Psoas muscle (tissue), 7 donors: ENCODE measurements at regions not wholly inside any gene's neighbourhood (a gene's known extent, or its start where the extent isn't known, plus 50 kb on each side); places are given as distances from the start of the nearest gene placed in this dataset.
A peak's percentile ranks its signal among the peaks of the same experiment; 100 is the strongest.
"Not testable (repeated sequence)": the region's sequence is repeated elsewhere in the genome, so short reads cannot be mapped to it uniquely, and the experiment has no call there.

Source experiments
- ATAC-seq, 4 donors: fragments of 200-7000 bp; cut with Tn5 transposase; one replicate each; pipeline ENCODE4 v1.9.1; 2020; ENCODE audit warnings: moderate library complexity in 3 of 4, mild to moderate bottlenecking in 2 of 4
- DNase-seq, 2 donors: peaks; one replicate each; pipeline ENCODE4 v3.0.0-alpha.2; 2020
- H3K27ac ChIP-seq: fragments of 200-600 bp; one replicate; pipeline ENCODE4 v1.8.0; 2022
- H3K27me3 ChIP-seq, 3 donors: fragments of 200-600 bp in 1 of 3; one replicate each; pipeline versions ENCODE4 v1.6.1 to v1.8.0; 2013 to 2022; ENCODE audit warnings: low read length in 2 of 3, mild to moderate bottlenecking in 2 of 3, moderate library complexity in 1 of 3; ENCODE audit not compliant: insufficient read depth in 3 of 3
- H3K36me3 ChIP-seq, 2 donors: fragments of 200-600 bp in 1 of 2; one replicate each; pipeline versions ENCODE4 v1.6.1 to v1.8.0; 2013 to 2022; ENCODE audit warnings: low read depth in 1 of 2, mild to moderate bottlenecking in 1 of 2, moderate library complexity in 1 of 2; ENCODE audit not compliant: insufficient read depth in 1 of 2
- H3K4me1 ChIP-seq: fragments of 200-600 bp; one replicate; pipeline ENCODE4 v1.8.0; 2022
- H3K4me3 ChIP-seq: fragments of 200-600 bp; one replicate; pipeline ENCODE4 v1.8.0; 2022; ENCODE audit warnings: mild to moderate bottlenecking
- H3K9me3 ChIP-seq: fragments of 200-600 bp; one replicate; pipeline ENCODE4 v1.8.0; 2022
- CTCF ChIP-seq: fragments of 200-600 bp; IDR thresholded peaks from one replicate; pipeline ENCODE4 v1.8.0; 2022; ENCODE audit warnings: antibody characterized with exemption
- WGBS, 3 donors: extraction: QIAGEN DNeasy Blood & Tissue Kit; methylation state at CpG; one replicate each; pipeline versions ENCODE4 v1.1.6 to v1.1.7; 2013; 5-methylcytosine and 5-hydroxymethylcytosine counted together
- intact Hi-C, 2 donors: fragments of 100-400 bp; cut with DNase I; formaldehyde crosslinking; loops; one replicate each; pipeline versions ENCODE4 v1.11.0 to v1.14.2; 2022
- donor health status: healthy with polysubstance abuse.
- donor health status: DM: no; HTN: no; CAD: no; lungs with moderate emphysema.
- donor health status: Bipolar disorder and iron deficiency.
- donor health status: healthy.
- donor health status: DM: yes; HTN: yes; CAD: no.
- donor health status: DM: no; HTN: no; CAD: no.
- donor health status: DM: yes; HTN: yes; CAD: no.

DNA sequence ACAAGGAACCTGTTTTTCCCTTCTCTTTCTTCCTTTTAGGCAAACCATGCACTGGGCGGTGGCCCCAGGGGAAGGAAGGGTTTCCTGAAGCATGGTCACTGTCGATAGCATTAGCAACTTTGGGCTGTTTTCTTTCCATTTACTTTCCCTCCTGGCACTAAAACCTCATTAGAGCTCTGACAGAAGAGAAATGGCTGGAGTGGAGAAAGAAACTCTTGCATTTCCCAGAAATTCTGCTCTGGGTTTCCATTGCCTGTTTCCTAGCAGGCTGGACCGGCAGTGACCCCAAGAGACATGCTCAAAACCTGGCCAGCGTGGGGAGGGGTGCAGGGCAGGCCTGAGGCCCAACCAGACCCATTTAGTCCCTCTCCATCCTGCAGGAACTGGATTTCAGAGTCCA is 230.7 kb upstream of the CCL2 start:
- no peaks in the 10 kb centered on the region for H3K27me3 ChIP-seq
- no peaks in the 10 kb centered on the region for H3K36me3 ChIP-seq
- WGBS, 3 donors = 50 to 57% (median 55%) methylated on average over 4 of the region's 4 CpGs
- H3K4me3 ChIP-seq = no peak overlapping the region
- no peaks in the 10 kb centered on the region for H3K4me1 ChIP-seq
- no peak overlapping the region for H3K27ac ChIP-seq
- ATAC-seq (no peak), DNase-seq (no peak)
- H3K9me3 ChIP-seq = no peaks in the 10 kb centered on the region
- intact Hi-C loops = no loop called here
- no peak for TF ChIP-seq CTCF

GRCh38 chr17:34024806-34025551 is 230.1 kb upstream of the CCL2 start:
- Histone ChIP-seq H3K4me3 (no peak overlapping the region), H3K27me3 (no peaks in the 10 kb centered on the region), H3K27ac (no peak overlapping the region), H3K4me1 (no peaks in the 10 kb centered on the region), H3K36me3 (no peaks in the 10 kb centered on the region), H3K9me3 (no peaks in the 10 kb centered on the region)
- no peak for DNase-seq
- WGBS, 3 donors = 53 to 67% (median 57%) methylated on average over 2 of the region's 2 CpGs
- ATAC-seq = no peak
- TF ChIP-seq CTCF = no peak
- intact Hi-C loops = no loop called here

GRCh38 chr17:34030601-34031000 is 224.5 kb upstream of the CCL2 start:
- intact Hi-C loops, H3K4me1 ChIP-seq, H3K9me3 ChIP-seq, DNase-seq, H3K4me3 ChIP-seq, H3K27ac ChIP-seq, H3K27me3 ChIP-seq, H3K36me3 ChIP-seq, ATAC-seq: not testable (repeated sequence)
- 74 to 77% (median 74%) methylated on average over 7 of the region's 7 CpGs for WGBS, 3 donors

- H3K27ac ChIP-seq, H3K27me3 ChIP-seq, H3K36me3 ChIP-seq, H3K4me1 ChIP-seq, ATAC-seq, intact Hi-C loops, H3K9me3 ChIP-seq, H3K4me3 ChIP-seq, DNase-seq: not testable (repeated sequence)
Observed at GRCh38 chr17:34032305-34032704, 222.8 kb upstream of the CCL2 start.

DNA sequence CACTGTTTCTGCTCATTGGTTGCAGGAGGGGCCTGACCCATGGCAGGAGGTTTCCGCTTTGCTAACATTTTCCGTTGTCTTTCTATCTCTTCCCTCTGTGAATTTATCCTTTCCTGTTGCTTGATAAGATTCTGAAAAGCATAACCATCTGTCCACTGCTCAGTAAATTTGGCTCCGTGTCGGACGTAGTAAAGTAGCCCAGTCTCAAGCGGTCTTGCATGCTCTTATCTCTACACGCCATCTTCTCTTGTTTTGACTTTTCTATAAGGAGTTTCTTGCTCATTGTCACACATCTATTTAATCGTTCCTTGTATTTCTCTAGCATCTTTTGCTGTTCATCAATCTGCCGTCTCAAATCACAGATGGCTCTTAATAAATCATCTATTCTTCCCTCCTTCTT is 216.3 kb upstream of the CCL2 start:
- H3K4me1 ChIP-seq, H3K9me3 ChIP-seq, H3K27me3 ChIP-seq, DNase-seq, ATAC-seq, H3K36me3 ChIP-seq, H3K27ac ChIP-seq, H3K4me3 ChIP-seq, intact Hi-C loops: not testable (repeated sequence)
- WGBS, 3 donors = 37 to 55% (median 40%) methylated on average over 9 of the region's 9 CpGs

DNA sequence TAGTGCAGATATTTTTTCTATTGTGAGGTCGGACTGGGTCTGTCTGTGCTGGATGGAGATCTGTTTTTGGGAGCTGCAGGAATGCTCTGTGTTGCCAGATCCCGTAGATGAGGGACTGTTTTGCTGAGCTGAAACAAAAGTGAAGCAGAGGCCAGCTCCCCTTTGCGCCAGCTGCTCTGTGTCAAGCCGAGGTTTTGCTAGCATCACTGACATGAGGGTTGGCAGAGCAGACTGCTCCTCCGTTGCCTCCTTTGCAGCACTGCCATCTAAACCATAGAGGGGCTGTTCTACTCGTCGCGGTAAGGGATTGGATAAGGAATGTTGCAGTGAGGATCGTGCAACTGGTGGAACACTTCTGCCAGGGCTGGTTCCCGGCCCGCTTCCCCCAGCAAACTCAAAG is 215.9 kb upstream of the CCL2 start:
- H3K4me1 ChIP-seq, H3K27ac ChIP-seq, H3K4me3 ChIP-seq, DNase-seq, ATAC-seq, H3K36me3 ChIP-seq, intact Hi-C loops, H3K27me3 ChIP-seq, H3K9me3 ChIP-seq: not testable (repeated sequence)
- 24 to 42% (median 30%) methylated on average over 11 of the region's 11 CpGs for WGBS, 3 donors

- intact Hi-C loops, H3K36me3 ChIP-seq, H3K4me3 ChIP-seq, H3K4me1 ChIP-seq, H3K27me3 ChIP-seq, H3K9me3 ChIP-seq, H3K27ac ChIP-seq: not testable (repeated sequence)
- DNase-seq = peak; percentile 24 to 53
- 56 to 64% (median 61%) methylated on average over 24 to 59 of the region's 69 CpGs for WGBS, 3 donors
- peak; percentile 69 to 91 (median 85) for ATAC-seq
Observed at GRCh38 chr17:34039759-34040555, 215.1 kb upstream of the CCL2 start.
